Nephron (organoid): ENCODE measurements at regions not wholly inside any gene's neighbourhood (a gene's known extent, or its start where the extent isn't known, plus 50 kb on each side); places are given as distances from the start of the nearest gene placed in this dataset.

Source experiments
- H3K27ac Mint-ChIP-seq, 3 experiments: 2 replicates each; pipeline ENCODE4 v1.8.0; 2020; ENCODE audit warnings: mixed read lengths in 3 of 3, mild to moderate bottlenecking in 2 of 3, moderate library complexity in 1 of 3
- H3K27me3 Mint-ChIP-seq: 2 replicates; pipeline ENCODE4 v1.8.0; 2021; ENCODE audit warnings: low read depth, mild to moderate bottlenecking, moderate library complexity, mixed read lengths
- H3K36me3 Mint-ChIP-seq: 2 replicates; pipeline ENCODE4 v1.8.0; 2020; ENCODE audit warnings: low read depth, mixed read lengths
- H3K4me1 Mint-ChIP-seq: 2 replicates; pipeline ENCODE4 v1.8.0; 2020; ENCODE audit warnings: mixed read lengths
- H3K4me3 Mint-ChIP-seq, 3 experiments: 2 replicates each; pipeline ENCODE4 v1.8.0; 2020; ENCODE audit warnings: mild to moderate bottlenecking in 3 of 3, mixed read lengths in 3 of 3, moderate library complexity in 2 of 3
- H3K9me3 Mint-ChIP-seq: 2 replicates; pipeline ENCODE4 v1.8.0; 2020; ENCODE audit warnings: mixed read lengths
- TF ChIP-seq, protein P1 (sequence below), 3 experiments: fragments of 200-600 bp; sonication (generic); IDR thresholded peaks; one replicate each; pipeline ENCODE4 v1.5.0; 2021; ENCODE audit warnings: antibody characterized with exemption in 3 of 3; ENCODE audit not compliant: unreplicated experiment in 3 of 3

DNA sequence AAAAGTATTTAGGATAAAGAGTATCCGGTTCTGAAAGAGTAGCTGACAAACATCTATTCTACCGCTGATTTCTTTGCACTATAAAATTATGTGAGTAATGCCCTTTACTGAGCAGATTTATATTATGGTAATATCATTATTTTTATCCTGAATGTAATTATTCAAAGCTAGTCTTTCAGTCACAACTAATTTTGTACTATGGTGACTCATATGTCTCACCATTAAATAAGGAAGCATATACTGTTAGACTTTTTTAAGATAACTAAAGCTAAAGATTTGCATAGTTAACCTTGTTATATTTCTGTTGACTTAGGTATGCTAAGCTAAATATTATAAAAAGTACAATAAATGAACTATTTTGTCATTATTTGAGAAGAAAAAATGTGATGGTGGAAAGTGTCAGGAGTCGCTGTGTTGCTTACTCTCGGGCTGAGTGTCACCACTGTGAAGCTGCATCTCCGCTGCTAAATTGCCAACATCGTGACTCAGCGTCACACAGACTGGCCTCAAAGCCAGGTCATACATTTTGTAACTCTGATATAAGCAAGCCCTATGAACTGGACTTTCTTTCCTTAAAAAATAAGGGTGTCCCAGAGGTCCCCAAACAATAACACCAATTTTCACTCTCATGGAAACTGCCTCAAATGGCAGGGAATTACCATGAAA, 69.1 kb upstream of the SSTR1 start:
- Mint-ChIP-seq H3K36me3 (no peaks in the 10 kb centered on the region), H3K4me1 (peaks cover 4% of the 10 kb centered on the region), H3K4me3 (no peak overlapping the region), H3K9me3 (no peaks in the 10 kb centered on the region), H3K27me3 (no peaks in the 10 kb centered on the region), H3K27ac (no peak overlapping the region)
- TF ChIP-seq, protein P1, sequence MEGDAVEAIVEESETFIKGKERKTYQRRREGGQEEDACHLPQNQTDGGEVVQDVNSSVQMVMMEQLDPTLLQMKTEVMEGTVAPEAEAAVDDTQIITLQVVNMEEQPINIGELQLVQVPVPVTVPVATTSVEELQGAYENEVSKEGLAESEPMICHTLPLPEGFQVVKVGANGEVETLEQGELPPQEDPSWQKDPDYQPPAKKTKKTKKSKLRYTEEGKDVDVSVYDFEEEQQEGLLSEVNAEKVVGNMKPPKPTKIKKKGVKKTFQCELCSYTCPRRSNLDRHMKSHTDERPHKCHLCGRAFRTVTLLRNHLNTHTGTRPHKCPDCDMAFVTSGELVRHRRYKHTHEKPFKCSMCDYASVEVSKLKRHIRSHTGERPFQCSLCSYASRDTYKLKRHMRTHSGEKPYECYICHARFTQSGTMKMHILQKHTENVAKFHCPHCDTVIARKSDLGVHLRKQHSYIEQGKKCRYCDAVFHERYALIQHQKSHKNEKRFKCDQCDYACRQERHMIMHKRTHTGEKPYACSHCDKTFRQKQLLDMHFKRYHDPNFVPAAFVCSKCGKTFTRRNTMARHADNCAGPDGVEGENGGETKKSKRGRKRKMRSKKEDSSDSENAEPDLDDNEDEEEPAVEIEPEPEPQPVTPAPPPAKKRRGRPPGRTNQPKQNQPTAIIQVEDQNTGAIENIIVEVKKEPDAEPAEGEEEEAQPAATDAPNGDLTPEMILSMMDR (IDR thresholded peaks at IDR 0.05; ENCODE audit: unreplicated experiment in 3 of 3): no peak

DNA sequence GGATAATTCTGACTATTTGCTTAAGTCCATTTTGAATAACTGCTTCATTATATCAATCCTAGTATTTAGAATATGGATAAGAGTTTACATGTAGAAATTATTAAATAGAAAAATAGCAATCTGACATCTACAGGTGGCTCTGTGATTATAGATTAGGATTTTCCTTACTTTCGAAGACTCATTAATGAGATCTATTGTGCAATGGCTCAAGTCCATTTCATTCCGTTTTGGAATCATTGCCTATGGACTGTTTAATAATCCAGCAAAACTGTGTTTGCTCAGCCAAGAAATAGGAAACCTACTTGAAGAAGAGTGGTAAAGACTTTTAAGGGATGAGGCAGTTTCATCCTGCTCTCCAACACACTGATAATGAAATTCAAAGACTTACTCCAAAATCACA, 67.8 kb upstream of the SSTR1 start:
- no peaks in the 10 kb centered on the region for H3K27me3 Mint-ChIP-seq
- TF ChIP-seq, protein P1 (IDR thresholded peaks at IDR 0.05; ENCODE audit: unreplicated experiment in 3 of 3): no peak
- no peaks in the 10 kb centered on the region for H3K9me3 Mint-ChIP-seq
- no peak overlapping the region for H3K27ac Mint-ChIP-seq
- no peaks in the 10 kb centered on the region for H3K36me3 Mint-ChIP-seq
- no peak overlapping the region for H3K4me3 Mint-ChIP-seq
- H3K4me1 Mint-ChIP-seq: peaks cover 10% of the 10 kb centered on the region

DNA sequence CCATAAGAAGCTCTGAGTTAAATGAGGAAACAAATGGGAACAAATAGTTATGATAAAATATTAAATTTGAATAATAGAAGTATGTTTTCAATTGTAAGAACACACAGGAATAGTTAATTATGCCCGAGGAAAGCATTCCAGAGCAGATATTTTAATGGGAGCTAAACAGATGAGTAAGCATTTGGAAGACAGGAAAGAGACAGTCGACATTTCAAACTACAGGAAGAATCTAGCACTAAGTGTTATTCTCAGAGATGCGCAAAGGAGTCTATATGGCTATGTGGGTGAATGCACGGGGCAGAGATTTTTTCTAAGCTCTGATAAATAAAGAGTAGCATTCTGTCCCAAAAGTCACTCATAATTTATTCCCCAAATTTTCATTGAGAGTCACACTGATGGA, 64.5 kb upstream of the SSTR1 start:
- Mint-ChIP-seq H3K4me3 (no peak overlapping the region), H3K36me3 (no peaks in the 10 kb centered on the region), H3K27me3 (no peaks in the 10 kb centered on the region)

DNA sequence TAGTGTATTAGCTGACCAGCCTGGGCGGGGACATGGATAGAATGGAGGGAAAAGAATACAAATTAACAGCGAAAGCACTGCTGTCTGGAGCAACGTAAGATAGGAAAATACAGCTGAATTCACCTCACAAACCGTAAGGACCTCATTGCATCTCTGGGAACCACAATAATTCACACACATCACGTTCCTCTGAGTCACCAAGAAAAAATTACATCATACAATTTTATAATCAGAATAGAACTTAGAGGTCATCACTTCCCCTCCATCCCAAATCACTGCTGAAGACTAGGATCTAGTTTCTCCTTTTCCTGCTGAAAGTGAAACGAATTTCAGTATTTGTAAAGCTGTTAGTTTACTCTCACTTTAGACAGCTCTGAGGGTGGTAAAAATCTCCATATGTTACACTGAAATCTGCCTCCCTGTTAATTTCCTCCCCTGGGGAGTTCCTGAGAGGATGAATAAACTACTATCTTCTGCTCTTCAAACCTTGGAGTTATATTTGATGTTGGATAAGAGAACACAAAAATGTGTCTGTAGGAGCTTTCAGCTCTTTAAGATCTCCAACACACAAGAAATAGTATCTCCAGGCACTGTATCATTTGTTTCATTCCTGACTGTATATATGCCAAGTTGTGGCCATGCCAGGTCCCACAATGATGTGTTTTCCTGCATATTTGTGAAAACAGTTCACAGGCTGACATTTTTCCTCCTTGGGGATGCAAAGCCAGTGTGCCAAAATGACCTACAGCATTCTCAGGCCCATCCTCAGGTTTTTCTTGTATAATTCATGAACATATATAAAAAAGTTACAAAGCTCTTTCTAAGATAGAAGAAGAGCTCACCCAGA, 63.8 kb upstream of the SSTR1 start:
- TF ChIP-seq, protein P1 (IDR thresholded peaks at IDR 0.05; ENCODE audit: unreplicated experiment in 3 of 3): no peak
- H3K27ac Mint-ChIP-seq: peak overlapping the region in 1 of 3 experiments; percentile 57

More for the DNA sequence above, 64.5 kb upstream of the SSTR1 start:
- Mint-ChIP-seq H3K27ac (peak overlapping the region in 1 of 3 experiments; percentile 57), H3K4me1 (peaks cover 16% of the 10 kb centered on the region), H3K9me3 (no peaks in the 10 kb centered on the region)
- TF ChIP-seq, protein P1 (IDR thresholded peaks at IDR 0.05; ENCODE audit: unreplicated experiment in 3 of 3): no peak

DNA sequence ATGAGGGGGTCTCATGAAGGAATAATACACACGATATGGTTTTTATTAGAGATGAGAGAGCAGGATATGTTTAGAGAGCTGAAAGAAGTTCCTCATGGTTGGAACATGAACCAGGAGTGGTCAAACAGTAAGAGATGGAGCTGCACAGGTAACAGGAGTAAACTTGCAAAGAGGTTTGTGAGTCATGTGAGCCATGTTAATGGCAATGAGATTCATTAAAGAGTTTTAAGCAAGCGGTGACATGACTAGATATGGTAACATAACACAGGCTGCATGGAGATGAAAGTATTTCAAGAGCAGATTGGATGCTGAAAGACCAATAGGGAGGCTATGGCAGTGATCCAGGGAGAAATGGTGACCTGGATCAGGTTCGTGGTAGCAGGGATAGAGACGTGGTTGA, 62.6 kb upstream of the SSTR1 start:
- peaks cover 16% of the 10 kb centered on the region for H3K4me1 Mint-ChIP-seq
- peak overlapping the region in 1 of 3 experiments; percentile 12 for H3K27ac Mint-ChIP-seq
- no peaks in the 10 kb centered on the region for H3K27me3 Mint-ChIP-seq
- no peaks in the 10 kb centered on the region for H3K9me3 Mint-ChIP-seq
- no peak overlapping the region for H3K4me3 Mint-ChIP-seq
- H3K36me3 Mint-ChIP-seq: no peaks in the 10 kb centered on the region
- TF ChIP-seq, protein P1 (IDR thresholded peaks at IDR 0.05; ENCODE audit: unreplicated experiment in 3 of 3): no peak

More for the DNA sequence above, 63.8 kb upstream of the SSTR1 start:
- no peaks in the 10 kb centered on the region for H3K36me3 Mint-ChIP-seq
- peaks cover 16% of the 10 kb centered on the region for H3K4me1 Mint-ChIP-seq
- no peaks in the 10 kb centered on the region for H3K9me3 Mint-ChIP-seq
- H3K27me3 Mint-ChIP-seq: no peaks in the 10 kb centered on the region
- no peak overlapping the region for H3K4me3 Mint-ChIP-seq
